B cell (primary cell): ENCODE measurements at regions not wholly inside any gene's neighbourhood (a gene's known extent, or its start where the extent isn't known, plus 50 kb on each side); places are given as distances from the start of the nearest gene placed in this dataset.

Experiments used
- ATAC-seq: fragments of 200-7000 bp; cut with Tn5 transposase; one replicate; pipeline ENCODE4 v1.10.0; 2021; ENCODE audit warnings: low read depth, mild to moderate bottlenecking, moderate number of reproducible peaks, moderate library complexity
- CTCF ChIA-PET: fragments of 350-600 bp; sonication (Branson Sonifier 250); formaldehyde crosslinking; loops from one replicate; lab custom pipeline; 2021; ENCODE audit warnings: antibody characterized with exemption, inconsistent platforms; lab: Charles Lee
- POLR2A ChIA-PET: fragments of 350-600 bp; sonication (Branson Sonifier 250); formaldehyde crosslinking; loops from one replicate; lab custom pipeline; 2021; ENCODE audit warnings: antibody characterized with exemption; lab: Charles Lee
- DNase-seq: peaks from one replicate; pipeline ENCODE4 v3.0.0; 2013
- H2AFZ ChIP-seq: 2 replicates; pipeline ENCODE4 v1.6.1; 2012; ENCODE audit warnings: mild to moderate bottlenecking, low read depth, low read length; ENCODE audit not compliant: insufficient read depth, poor library complexity, severe bottlenecking
- H3K27ac ChIP-seq, 2 donors: 1 replicate in 1 of 2; 2 replicates in 1 of 2; pipeline ENCODE4 v1.5.1; 2012 to 2013; ENCODE audit warnings: low read length in 2 of 2, mild to moderate bottlenecking in 2 of 2, moderate library complexity in 1 of 2
- H3K27me3 ChIP-seq, 4 experiments: fragments of 200-600 bp in 1 of 4; sonication (generic) in 1 of 4; replicated peaks in 1 of 4; 1 replicate in 2 of 4; 2 replicates in 2 of 4; pipeline versions ENCODE4 v1.6.1 to v1.7.0; 2013 to 2016; ENCODE audit warnings: low read length in 3 of 4, mild to moderate bottlenecking in 2 of 4, mixed read lengths in 1 of 4, moderate library complexity in 1 of 4; ENCODE audit not compliant: insufficient read depth in 4 of 4, control insufficient read depth in 3 of 4; ENCODE audit errors: control extremely low read depth in 1 of 4
- H3K36me3 ChIP-seq, 2 experiments: replicated peaks in 1 of 2; 1 replicate in 1 of 2; 2 replicates in 1 of 2; pipeline versions ENCODE4 v1.6.1 to v1.7.1; 2013; ENCODE audit warnings: low read length in 1 of 2; ENCODE audit not compliant: insufficient read depth in 2 of 2, control insufficient read depth in 1 of 2; ENCODE audit errors: control extremely low read depth in 1 of 2, extremely low read depth in 1 of 2
- H3K4me1 ChIP-seq, 2 donors: fragments of 200-600 bp in 1 of 2; sonication (generic) in 1 of 2; 1 replicate in 1 of 2; 2 replicates in 1 of 2; pipeline versions ENCODE4 v1.5.1 to v1.6.1; 2013 to 2017; ENCODE audit warnings: low read length in 2 of 2; ENCODE audit not compliant: control insufficient read depth in 2 of 2, insufficient read depth in 2 of 2
- H3K4me2 ChIP-seq: replicated peaks from 2 replicates; pipeline ENCODE3; 2012; ENCODE audit warnings: mild to moderate bottlenecking, low read depth, low read length; ENCODE audit not compliant: poor library complexity, severe bottlenecking
- H3K4me3 ChIP-seq, 5 experiments: fragments of 200-600 bp in 1 of 5; sonication (generic) in 1 of 5; 1 replicate in 3 of 5; 2 replicates in 2 of 5; pipeline versions ENCODE4 v1.5.1 to v1.7.0; 2011 to 2016; ENCODE audit warnings: low read length in 4 of 5, mild to moderate bottlenecking in 4 of 5, low read depth in 2 of 5, control low read depth in 1 of 5, moderate library complexity in 1 of 5; ENCODE audit not compliant: insufficient read depth in 1 of 5; ENCODE audit errors: control extremely low read depth in 1 of 5, extremely low read depth in 1 of 5
- H3K79me2 ChIP-seq: fragments of 200-600 bp; sonication (generic); one replicate; pipeline ENCODE4 v1.6.0; 2016; ENCODE audit warnings: low read length; ENCODE audit not compliant: control insufficient read depth, insufficient read depth
- H3K9ac ChIP-seq: fragments of 200-600 bp; sonication (generic); 2 replicates; pipeline ENCODE4 v1.6.1; 2017; ENCODE audit warnings: mild to moderate bottlenecking, low read length, moderate library complexity
- H3K9me3 ChIP-seq, 3 donors: one replicate each; pipeline versions ENCODE4 v1.6.1 to v1.7.1; 2013; ENCODE audit warnings: low read length in 2 of 3; ENCODE audit not compliant: control insufficient read depth in 2 of 3, insufficient read depth in 1 of 3; ENCODE audit errors: control extremely low read depth in 1 of 3
- H4K20me1 ChIP-seq: 2 replicates; pipeline ENCODE4 v1.6.0; 2012; ENCODE audit warnings: mild to moderate bottlenecking, low read length; ENCODE audit not compliant: insufficient read depth, control insufficient read depth, poor library complexity, severe bottlenecking
- H3K27ac Mint-ChIP-seq: one replicate; pipeline ENCODE4 v1.8.0; 2021; ENCODE audit warnings: mixed read lengths
- H3K27me3 Mint-ChIP-seq: one replicate; pipeline ENCODE4 v1.8.0; 2021; ENCODE audit warnings: mixed read lengths
- H3K4me1 Mint-ChIP-seq: one replicate; pipeline ENCODE4 v1.8.0; 2021; ENCODE audit warnings: mixed read lengths
- H3K4me3 Mint-ChIP-seq: one replicate; pipeline ENCODE4 v1.8.0; 2021; ENCODE audit warnings: mixed read lengths
- H3K9me3 Mint-ChIP-seq: one replicate; pipeline ENCODE4 v1.8.0; 2022; ENCODE audit warnings: mixed read lengths; ENCODE audit not compliant: insufficient read depth
- CTCF ChIP-seq: fragments of 200-600 bp; IDR thresholded peaks from one replicate; pipeline ENCODE4 v1.8.0; 2022; ENCODE audit warnings: antibody characterized with exemption, mild to moderate bottlenecking
- EZH2 ChIP-seq: IDR thresholded peaks from 2 replicates; pipeline ENCODE4 v1.6.1; 2012; ENCODE audit warnings: borderline replicate concordance, low read depth, mild to moderate bottlenecking, moderate library complexity, low read length; ENCODE audit not compliant: insufficient read depth, poor library complexity, severe bottlenecking
- WGBS: methylation state at CpG from one replicate; pipeline ENCODE4 v1.1.5; 2013; ENCODE audit warnings: missing lambda C conversion rate; ENCODE audit not compliant: insufficient coverage; 5-methylcytosine and 5-hydroxymethylcytosine counted together
- intact Hi-C: fragments of 100-400 bp; cut with micrococcal nuclease; formaldehyde crosslinking; loops from one replicate; pipeline ENCODE4 v1.10.0; 2022

GRCh38 chr15:94722024-94722636 is 490.8 kb downstream of the MCTP2 start:
- TF ChIP-seq CTCF = no peak
- no peak for TF ChIP-seq EZH2
- no peak for ATAC-seq

GRCh38 chr15:94723801-94724200 is 492.4 kb downstream of the MCTP2 start:
- H3K4me1 ChIP-seq = no peaks in the 10 kb centered on the region
- ATAC-seq (no peak), DNase-seq (no peak)
- no peak for TF ChIP-seq CTCF
- TF ChIP-seq EZH2 = no peak
- no peaks in the 10 kb centered on the region for H3K9me3 ChIP-seq
- H2AFZ ChIP-seq = no peak overlapping the region
- Mint-ChIP-seq H3K4me3 (no peak overlapping the region), H3K4me1 (no peaks in the 10 kb centered on the region), H3K27ac (no peak overlapping the region), H3K27me3 (peaks cover 11% of the 10 kb centered on the region), H3K9me3 (no peaks in the 10 kb centered on the region)
- no peak overlapping the region for H3K4me3 ChIP-seq
- no peak overlapping the region for H3K9ac ChIP-seq
- no peak overlapping the region for H3K27ac ChIP-seq
- no peaks in the 10 kb centered on the region for H3K36me3 ChIP-seq
- ChIA-PET CTCF (no interaction called here), POLR2A (no interaction called here)
- H3K79me2 ChIP-seq = no peaks in the 10 kb centered on the region
- no peaks in the 10 kb centered on the region for H3K27me3 ChIP-seq
- intact Hi-C loops = no loop called here
- H3K4me2 ChIP-seq = no peak overlapping the region
- WGBS = 50% methylated on average over 1 of the region's 2 CpGs
- H4K20me1 ChIP-seq = no peaks in the 10 kb centered on the region

More at GRCh38 chr15:94722024-94722636, 490.8 kb downstream of the MCTP2 start:
- DNase-seq = no peak
- H3K9me3 ChIP-seq = no peaks in the 10 kb centered on the region
- intact Hi-C loops = no loop called here
- no peaks in the 10 kb centered on the region for H3K36me3 ChIP-seq
- H3K4me1 Mint-ChIP-seq = no peaks in the 10 kb centered on the region
- H2AFZ ChIP-seq = no peak overlapping the region
- H4K20me1 ChIP-seq = no peaks in the 10 kb centered on the region
- no peaks in the 10 kb centered on the region for H3K27me3 ChIP-seq
- no peak overlapping the region for H3K4me2 ChIP-seq
- no peak overlapping the region for H3K4me3 Mint-ChIP-seq
- H3K4me1 ChIP-seq = no peaks in the 10 kb centered on the region
- ChIA-PET POLR2A (no interaction called here), CTCF (no interaction called here)
- H3K27ac Mint-ChIP-seq = no peak overlapping the region
- H3K4me3 ChIP-seq = no peak overlapping the region
- WGBS = no CpG with 5 or more reads among the region's 2 CpGs
- no peaks in the 10 kb centered on the region for H3K9me3 Mint-ChIP-seq
- H3K9ac ChIP-seq = no peak overlapping the region
- no peaks in the 10 kb centered on the region for H3K79me2 ChIP-seq
- peaks cover 8% of the 10 kb centered on the region for H3K27me3 Mint-ChIP-seq
- H3K27ac ChIP-seq = no peak overlapping the region
